ENCODE measurements at regions not wholly inside any gene's neighbourhood (a gene's known extent, or its start where the extent isn't known, plus 50 kb on each side); places are given as distances from the start of the nearest gene placed in this dataset.

DNA sequence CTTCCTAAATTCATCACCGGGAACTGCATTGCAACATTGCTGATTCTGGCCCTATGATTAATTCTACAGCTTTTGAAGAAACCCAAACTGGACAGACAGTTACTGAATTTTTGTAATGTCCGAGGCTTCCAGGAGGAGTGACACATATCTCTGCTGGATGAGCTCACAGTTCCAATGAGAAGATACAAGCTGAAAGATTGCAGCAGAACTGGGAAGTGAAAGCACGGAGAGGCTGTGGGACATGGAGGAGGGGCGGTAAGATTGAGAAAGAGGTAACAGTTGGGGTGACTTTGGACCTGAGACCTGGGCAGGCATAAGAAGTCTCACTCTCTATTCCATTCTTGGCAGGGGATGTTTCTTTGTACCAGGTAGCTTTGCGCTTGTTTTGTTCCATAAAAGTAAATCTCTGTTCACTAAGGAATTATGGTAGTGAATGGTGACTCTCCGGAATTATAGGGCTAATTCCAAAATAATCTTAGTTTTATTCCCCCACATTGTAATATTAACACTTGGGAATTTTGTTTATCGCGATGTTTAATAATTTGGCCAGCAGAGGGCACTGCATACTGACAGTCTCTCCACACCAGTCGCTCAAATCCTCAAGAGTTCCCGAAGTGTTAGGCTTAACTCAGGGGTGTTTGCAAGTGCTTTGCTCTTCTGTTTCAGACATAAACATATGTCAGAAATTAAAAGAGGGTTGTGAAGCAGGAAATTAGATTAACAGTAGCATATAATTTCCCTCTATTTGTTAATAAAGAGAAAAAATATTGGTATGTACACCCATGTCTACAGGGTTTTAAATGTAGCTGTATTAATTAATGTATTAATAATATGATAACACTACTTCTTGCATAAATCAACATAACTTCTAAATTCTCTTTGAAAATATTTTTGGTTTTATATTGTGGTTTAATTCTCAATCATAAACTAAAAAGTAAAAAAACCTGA, 201.4 kb downstream of the SOCS6 start:
- WGBS, 2 donors: 15 to 16% methylated on average over 10 of the region's 10 CpGs
- intact Hi-C loops (cut with DNase I; ENCODE audit: low total_unique reads): no loop called here
- DNase-seq (ENCODE audit: low spot score in 2 of 2): peak in 1 of 2 donors; percentile 15
- no peak overlapping the region for H3K4me3 ChIP-seq (ENCODE audit: low read depth, poor library complexity, severe bottlenecking)
- TF ChIP-seq, protein P1, sequence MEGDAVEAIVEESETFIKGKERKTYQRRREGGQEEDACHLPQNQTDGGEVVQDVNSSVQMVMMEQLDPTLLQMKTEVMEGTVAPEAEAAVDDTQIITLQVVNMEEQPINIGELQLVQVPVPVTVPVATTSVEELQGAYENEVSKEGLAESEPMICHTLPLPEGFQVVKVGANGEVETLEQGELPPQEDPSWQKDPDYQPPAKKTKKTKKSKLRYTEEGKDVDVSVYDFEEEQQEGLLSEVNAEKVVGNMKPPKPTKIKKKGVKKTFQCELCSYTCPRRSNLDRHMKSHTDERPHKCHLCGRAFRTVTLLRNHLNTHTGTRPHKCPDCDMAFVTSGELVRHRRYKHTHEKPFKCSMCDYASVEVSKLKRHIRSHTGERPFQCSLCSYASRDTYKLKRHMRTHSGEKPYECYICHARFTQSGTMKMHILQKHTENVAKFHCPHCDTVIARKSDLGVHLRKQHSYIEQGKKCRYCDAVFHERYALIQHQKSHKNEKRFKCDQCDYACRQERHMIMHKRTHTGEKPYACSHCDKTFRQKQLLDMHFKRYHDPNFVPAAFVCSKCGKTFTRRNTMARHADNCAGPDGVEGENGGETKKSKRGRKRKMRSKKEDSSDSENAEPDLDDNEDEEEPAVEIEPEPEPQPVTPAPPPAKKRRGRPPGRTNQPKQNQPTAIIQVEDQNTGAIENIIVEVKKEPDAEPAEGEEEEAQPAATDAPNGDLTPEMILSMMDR (IDR thresholded peaks at IDR 0.05): no peak
- no peak for TF ChIP-seq POLR2A (IDR thresholded peaks at IDR 0.05)

DNA sequence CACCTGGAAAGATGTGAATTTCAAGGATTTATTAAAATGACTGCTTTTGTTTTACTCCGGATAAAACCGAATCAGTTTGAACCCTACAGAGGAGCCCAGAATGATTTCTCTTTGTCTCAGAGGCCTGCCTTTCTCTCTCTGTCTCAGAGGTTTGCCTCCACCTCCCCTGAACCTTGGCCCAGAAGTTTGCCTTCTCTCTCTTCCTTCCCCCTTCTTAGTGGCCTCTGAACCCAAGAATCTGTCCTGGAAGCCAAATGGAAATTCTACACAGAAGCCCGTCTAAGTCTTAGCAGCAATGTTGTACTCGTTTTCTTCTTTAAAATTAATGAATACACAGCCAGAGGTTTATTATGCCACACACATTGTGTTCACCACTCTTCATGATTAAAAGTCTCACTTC, 200.7 kb downstream of the SOCS6 start:
- intact Hi-C loops (cut with DNase I; ENCODE audit: low total_unique reads): no loop called here
- no peak overlapping the region for H3K4me3 ChIP-seq (ENCODE audit: low read depth, poor library complexity, severe bottlenecking)
- no peak for TF ChIP-seq POLR2A (IDR thresholded peaks at IDR 0.05)
- TF ChIP-seq, protein P1 (IDR thresholded peaks at IDR 0.05): no peak
- DNase-seq (ENCODE audit: low spot score in 2 of 2): no peak
- WGBS, 2 donors: 34 to 37% methylated on average over 4 of the region's 4 CpGs

- no peak for DNase-seq (ENCODE audit: low spot score in 2 of 2)
These were observed 181.1 kb downstream of the SOCS6 start for GRCh38 chr18:70469916-70470315.

GRCh38 chr18:70468861-70469547, 180.2 kb downstream of the SOCS6 start:
- WGBS, 2 donors: 77 to 78% methylated on average over 5 of the region's 5 CpGs
- no peak overlapping the region for H3K4me3 ChIP-seq (ENCODE audit: low read depth, poor library complexity, severe bottlenecking)
- TF ChIP-seq POLR2A (IDR thresholded peaks at IDR 0.05): no peak
- TF ChIP-seq, protein P1 (IDR thresholded peaks at IDR 0.05): no peak
- no peak for DNase-seq (ENCODE audit: low spot score in 2 of 2)
- intact Hi-C loops (cut with DNase I; ENCODE audit: low total_unique reads): no loop called here

More at GRCh38 chr18:70469916-70470315, 181.1 kb downstream of the SOCS6 start:
- H3K4me3 ChIP-seq (ENCODE audit: low read depth, poor library complexity, severe bottlenecking): no peak overlapping the region
- intact Hi-C loops (cut with DNase I; ENCODE audit: low total_unique reads): no loop called here
- TF ChIP-seq, protein P1 (IDR thresholded peaks at IDR 0.05): no peak
- no peak for TF ChIP-seq POLR2A (IDR thresholded peaks at IDR 0.05)
- WGBS, 2 donors: 37 to 44% methylated on average over 5 of the region's 5 CpGs

- peak; percentile 35 to 92 for DNase-seq (ENCODE audit: low spot score in 2 of 2)
- intact Hi-C loops (cut with DNase I; ENCODE audit: low total_unique reads): no loop called here
- no peak overlapping the region for H3K4me3 ChIP-seq (ENCODE audit: low read depth, poor library complexity, severe bottlenecking)
- TF ChIP-seq, protein P1 (IDR thresholded peaks at IDR 0.05): no peak
- TF ChIP-seq POLR2A (IDR thresholded peaks at IDR 0.05): no peak
- WGBS, 2 donors: 20 to 26% methylated on average over 18 of the region's 18 CpGs
These were observed 175.7 kb downstream of the SOCS6 start for GRCh38 chr18:70464343-70465114.
